ENCODE measurements at regions not wholly inside any gene's neighbourhood (a gene's known extent, or its start where the extent isn't known, plus 50 kb on each side); places are given as distances from the start of the nearest gene placed in this dataset.
"Not testable (repeated sequence)": the region's sequence is repeated elsewhere in the genome, so short reads cannot be mapped to it uniquely, and the experiment has no call there.

DNA sequence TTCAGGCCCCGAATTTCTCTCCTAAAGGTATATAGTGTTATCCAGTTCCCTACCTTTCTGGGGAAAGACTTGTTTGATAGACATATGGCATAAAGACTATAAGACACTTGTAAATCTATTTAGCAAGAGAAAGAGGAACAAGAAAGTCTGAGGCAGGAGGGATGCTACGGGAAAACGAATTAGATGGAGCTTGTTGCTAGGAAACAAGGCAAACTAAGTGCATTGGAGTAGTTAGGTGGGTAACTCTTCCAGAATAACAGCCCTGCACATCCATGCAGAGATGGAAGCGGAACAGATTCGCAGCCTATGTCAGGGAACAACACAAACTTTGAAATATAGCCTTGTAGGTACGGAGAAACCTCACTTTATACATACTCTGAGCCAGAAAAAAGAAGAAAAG is 810.3 kb upstream of the CRIM1 start:
- DNase-seq (ENCODE audit: low read depth), result no peak

DNA sequence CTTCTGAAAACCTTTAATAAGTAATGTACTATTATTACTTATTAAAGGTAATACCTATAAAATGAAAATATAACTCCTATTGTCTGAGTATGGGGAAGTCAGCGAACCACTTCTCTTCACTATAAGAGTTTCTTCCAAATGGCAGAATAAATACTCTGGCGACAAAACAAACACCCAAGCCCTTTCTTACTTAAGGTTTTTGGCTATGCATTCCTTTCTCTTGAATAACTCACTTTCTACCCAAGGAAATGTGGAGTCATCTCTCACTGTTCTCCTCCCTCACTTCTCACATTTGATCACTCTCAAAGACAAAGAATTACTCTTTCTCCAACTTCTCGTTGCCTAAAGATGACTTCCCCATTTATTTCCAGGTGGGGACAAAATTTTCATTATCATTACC is 816.8 kb upstream of the CRIM1 start:
- no peak for DNase-seq (ENCODE audit: low read depth)

- DNase-seq (ENCODE audit: low read depth), result no peak
Observed at GRCh38 chr2:35530615-35531135, 824.9 kb upstream of the CRIM1 start.

GRCh38 chr2:35526741-35527140 is 828.8 kb upstream of the CRIM1 start:
- no peak for DNase-seq (ENCODE audit: low read depth)

- no peak for DNase-seq (ENCODE audit: low read depth)
Observed at GRCh38 chr2:35522450-35522849, 833.1 kb upstream of the CRIM1 start.

- no peak for DNase-seq (ENCODE audit: low read depth)
Observed at GRCh38 chr2:35510636-35511035, 844.9 kb upstream of the CRIM1 start.

DNA sequence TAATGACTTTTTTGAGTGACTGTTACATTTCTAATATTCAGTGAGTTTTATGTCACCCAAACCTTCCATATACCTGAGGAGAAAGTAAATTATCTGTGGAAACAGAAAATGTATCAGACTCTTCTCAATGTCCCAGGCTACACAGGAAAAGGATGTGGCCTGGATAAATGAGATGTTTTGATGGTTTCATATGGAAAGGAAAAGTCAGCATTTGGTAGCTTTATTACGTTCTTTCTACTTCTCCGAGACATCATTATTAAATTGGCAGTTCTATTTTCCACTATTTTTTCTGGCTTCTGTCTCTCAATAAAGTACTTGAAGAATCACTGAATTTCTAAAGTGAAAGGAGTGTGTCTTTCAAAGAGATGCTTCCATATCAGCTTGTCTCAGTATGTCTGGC is 847.0 kb upstream of the CRIM1 start:
- no peak for DNase-seq (ENCODE audit: low read depth)

- DNase-seq (ENCODE audit: low read depth), result no peak
Observed at GRCh38 chr2:35504419-35504818, 851.2 kb upstream of the CRIM1 start.

- no peak for DNase-seq (ENCODE audit: low read depth)
Observed at GRCh38 chr2:35503738-35504199, 851.8 kb upstream of the CRIM1 start.

DNA sequence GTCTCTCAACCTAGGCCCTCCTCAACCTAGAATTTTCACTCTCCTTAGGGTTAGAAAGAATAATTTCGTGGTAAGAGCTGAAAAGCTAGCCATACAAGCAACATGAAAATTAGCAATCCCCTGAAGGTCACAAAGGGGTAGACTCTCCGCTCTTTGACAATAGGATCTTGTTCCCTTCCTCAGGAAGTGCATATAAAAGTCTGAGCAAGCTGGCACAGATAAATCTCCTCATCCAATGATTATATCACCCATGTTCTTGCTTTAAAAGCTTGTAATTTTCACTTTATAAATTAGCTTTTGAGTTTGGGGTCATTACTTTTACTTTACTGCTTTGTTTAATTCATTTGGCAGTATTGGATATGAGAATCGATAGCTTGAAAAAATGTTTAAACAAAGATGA is 852.3 kb upstream of the CRIM1 start:
- no peak for DNase-seq (ENCODE audit: low read depth)

GRCh38 chr2:35501076-35501475 is 854.5 kb upstream of the CRIM1 start:
- DNase-seq (ENCODE audit: low read depth), result no peak

DNA sequence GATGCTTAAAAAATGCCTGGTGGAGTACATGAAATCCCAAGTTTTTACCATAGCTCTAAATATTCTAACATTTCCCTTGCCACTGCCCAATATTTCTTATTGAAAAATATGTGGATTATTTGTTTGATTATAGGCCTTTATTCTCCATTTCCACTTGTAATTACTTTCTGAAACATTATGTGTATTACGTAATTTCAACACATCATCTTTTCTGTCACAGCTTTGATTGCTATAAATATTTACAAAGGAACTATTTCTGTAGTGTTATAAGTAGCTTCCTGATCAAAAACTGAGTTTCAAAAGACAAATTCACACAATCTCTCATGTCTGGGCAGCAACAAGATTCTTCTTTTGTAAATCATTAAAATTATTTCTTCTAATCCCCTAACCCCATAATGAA is 859.6 kb upstream of the CRIM1 start:
- no peak for DNase-seq (ENCODE audit: low read depth)

GRCh38 chr2:35495182-35495581 is 860.4 kb upstream of the CRIM1 start:
- no peak for DNase-seq (ENCODE audit: low read depth)

- DNase-seq (ENCODE audit: low read depth), result not testable (repeated sequence)
Observed at GRCh38 chr2:35478121-35478520, 877.5 kb upstream of the CRIM1 start.

- no peak for DNase-seq (ENCODE audit: low read depth)
Observed at GRCh38 chr2:35468245-35468644, 887.3 kb upstream of the CRIM1 start.

DNA sequence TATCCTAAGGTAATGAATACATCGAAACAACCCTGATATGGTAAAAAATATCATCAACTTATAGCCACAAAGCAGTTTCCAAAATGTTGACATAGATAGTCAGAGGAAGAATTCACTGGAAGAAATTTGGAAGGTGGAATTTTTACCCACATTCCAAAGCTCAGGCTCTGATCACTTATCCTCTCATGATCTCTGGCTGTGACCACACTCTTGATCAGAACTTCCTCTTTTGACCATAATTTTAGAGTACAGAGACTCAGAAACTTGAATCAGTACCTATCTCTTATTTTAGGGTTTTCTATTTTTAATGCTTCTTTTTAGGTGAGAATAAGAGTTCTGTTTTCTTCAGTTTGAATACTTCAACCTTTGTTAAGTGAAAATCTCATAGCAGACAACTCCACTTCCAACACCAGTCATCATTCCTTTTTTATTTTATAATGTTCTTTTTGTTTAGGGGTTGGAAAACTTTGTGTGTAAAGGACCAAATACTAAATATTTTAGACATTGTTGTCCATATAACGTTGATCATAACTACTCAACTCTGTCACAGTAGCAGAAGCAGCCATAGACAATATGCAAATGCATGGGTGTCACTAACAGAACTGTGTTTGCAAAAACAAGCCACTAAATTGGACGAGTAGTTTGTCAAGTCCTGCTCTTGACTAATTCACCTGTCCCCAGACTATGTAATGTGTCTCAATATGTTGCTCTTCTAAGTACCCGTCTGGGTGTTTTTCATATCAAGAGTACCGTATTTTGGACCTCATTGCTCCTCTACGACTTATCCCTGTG is 891.6 kb upstream of the CRIM1 start:
- no peak for DNase-seq (ENCODE audit: low read depth)

DNA sequence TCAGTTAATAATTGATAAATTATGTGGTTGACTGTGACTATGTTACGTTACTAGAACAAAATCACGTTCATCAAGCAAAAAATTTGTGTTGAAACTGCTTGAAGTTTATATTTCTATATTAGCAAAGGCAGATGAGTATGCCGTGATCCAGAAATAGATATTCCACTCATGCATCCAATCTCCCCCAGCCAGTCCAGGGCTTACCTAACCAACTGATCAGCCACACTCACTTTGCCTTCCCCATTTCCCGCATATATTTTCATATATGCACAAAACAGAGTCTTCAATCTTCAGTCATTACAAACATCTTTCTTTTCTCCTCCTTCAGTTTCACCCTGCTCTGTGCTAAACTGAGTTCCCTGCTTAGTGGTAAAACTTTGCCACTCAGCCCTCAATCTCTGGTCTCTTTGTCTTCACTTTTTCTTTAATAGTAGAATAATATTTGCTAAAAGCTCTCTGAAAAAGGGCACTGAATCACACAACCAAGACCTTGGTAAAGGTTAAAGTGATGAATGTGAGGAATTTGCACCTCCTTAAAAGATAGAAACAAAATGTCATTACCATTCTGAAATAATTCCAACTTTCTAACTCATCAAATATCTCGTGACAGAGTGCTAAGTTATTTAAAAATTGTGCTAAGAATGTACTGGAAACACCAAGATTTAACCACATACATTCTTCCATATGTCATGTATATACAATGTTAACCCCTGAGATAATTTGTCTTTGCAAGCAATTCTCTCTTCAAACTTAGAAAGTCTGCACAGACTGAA is 893.2 kb upstream of the CRIM1 start:
- no peak for DNase-seq (ENCODE audit: low read depth)

DNA sequence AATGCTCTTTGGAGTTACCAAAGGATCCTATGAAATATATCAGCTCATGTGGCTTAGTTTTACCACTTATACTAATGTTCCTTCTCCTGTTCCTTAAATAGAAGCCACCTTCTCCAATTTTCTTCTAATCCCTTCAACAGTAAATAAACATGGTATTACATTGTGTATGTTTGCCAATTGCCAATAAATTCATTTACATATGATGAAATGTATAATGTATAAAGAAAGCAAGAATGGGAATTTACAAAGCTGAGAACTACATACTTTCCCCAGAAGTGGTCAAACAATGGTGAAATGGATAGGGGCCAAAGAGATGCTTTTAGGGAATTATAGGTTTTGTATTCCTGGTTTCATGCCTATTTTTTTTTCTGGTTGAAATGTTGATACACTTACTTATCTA is 894.2 kb upstream of the CRIM1 start:
- DNase-seq (ENCODE audit: low read depth), result no peak

- DNase-seq (ENCODE audit: low read depth), result no peak
Observed at GRCh38 chr2:35454966-35455638, 900.5 kb upstream of the CRIM1 start.

DNA sequence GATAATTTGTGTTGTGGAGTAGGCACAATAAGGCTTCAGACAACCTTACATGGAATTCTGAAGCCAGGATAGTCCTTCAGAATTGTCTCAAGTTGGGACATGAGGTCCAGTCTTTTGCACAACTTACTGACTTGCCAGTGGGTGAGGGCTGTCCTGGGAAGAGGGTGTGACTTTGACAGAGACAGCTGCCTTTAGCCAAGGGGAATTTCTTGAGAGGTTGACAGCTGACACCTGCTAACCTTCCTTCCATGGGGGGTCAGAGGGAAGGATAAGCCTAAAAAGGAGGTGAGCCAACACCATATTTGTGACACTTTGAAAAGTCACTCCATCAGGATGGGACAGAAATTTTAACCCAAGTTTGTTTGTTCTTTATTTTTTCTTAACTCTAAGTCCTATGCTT is 907.8 kb upstream of the CRIM1 start:
- no peak for DNase-seq (ENCODE audit: low read depth)

DNA sequence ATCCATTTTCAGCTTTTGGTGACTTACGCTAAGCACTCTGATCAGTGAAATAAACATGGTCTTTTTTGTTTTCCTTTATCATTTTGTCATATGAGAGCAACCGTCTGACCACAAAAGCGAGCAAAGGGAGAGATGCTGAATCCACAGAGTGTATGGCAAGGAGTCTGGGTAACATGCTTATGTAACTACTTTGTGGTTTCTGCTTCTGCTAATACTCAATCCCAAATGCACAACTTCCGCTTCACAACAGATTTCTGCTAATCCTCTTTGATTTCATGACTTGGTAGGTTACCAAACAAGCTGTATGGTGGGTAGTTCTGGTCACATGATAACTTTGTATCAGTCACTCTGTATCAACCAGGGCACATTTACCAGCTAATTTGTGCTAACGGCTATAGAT is 908.4 kb upstream of the CRIM1 start:
- no peak for DNase-seq (ENCODE audit: low read depth)

- DNase-seq (ENCODE audit: low read depth), result no peak
Observed at GRCh38 chr2:35443087-35443486, 912.5 kb upstream of the CRIM1 start.

GRCh38 chr2:35441575-35441974 is 914.0 kb upstream of the CRIM1 start:
- DNase-seq (ENCODE audit: low read depth), result not testable (repeated sequence)

Data from stimulated activated CD8-positive, alpha-beta memory T cell treated with anti-CD3 and anti-CD28 coated beads, Interleukin-7, amount 100 ng/mL, for 24 hours (primary cell).